Kidney (tissue), 13 donors: ENCODE measurements at regions not wholly inside any gene's neighbourhood (a gene's known extent, or its start where the extent isn't known, plus 50 kb on each side); places are given as distances from the start of the nearest gene placed in this dataset.

Experiments
- DNase-seq, 5 donors: peaks; one replicate each; pipeline ENCODE4 v3.0.0-alpha.2; 2013 to 2020
- FAIRE-seq: peaks from 2 replicates; lab custom pipeline; 2012; peaks lifted over from hg19 to GRCh38; lab: Jason Lieb, UNC
- H3K27ac ChIP-seq, 2 donors: one replicate each; pipeline ENCODE4 v1.7.0; 2013; ENCODE audit warnings: low read depth in 2 of 2, low read length in 2 of 2, inconsistent platforms in 1 of 2
- H3K27me3 ChIP-seq: one replicate; pipeline ENCODE4 v1.7.1; 2013; ENCODE audit warnings: low read length, inconsistent platforms; ENCODE audit not compliant: control insufficient read depth, insufficient read depth
- H3K36me3 ChIP-seq, 3 donors: one replicate each; pipeline versions ENCODE4 v1.7.0 to v1.7.1; 2013; ENCODE audit warnings: low read length in 3 of 3, control low read depth in 1 of 3, inconsistent platforms in 1 of 3; ENCODE audit not compliant: insufficient read depth in 3 of 3, control insufficient read depth in 2 of 3
- H3K4me1 ChIP-seq, 3 donors: one replicate each; pipeline versions ENCODE4 v1.7.0 to v1.7.1; 2013; ENCODE audit warnings: low read length in 3 of 3, inconsistent platforms in 1 of 3, low read depth in 1 of 3; ENCODE audit not compliant: control insufficient read depth in 2 of 3, insufficient read depth in 2 of 3
- H3K4me3 ChIP-seq, 3 donors: one replicate each; pipeline versions ENCODE4 v1.7.0 to v1.8.1; 2013; ENCODE audit warnings: low read length in 3 of 3, control low read depth in 1 of 3, inconsistent platforms in 1 of 3
- H3K9ac ChIP-seq, 3 donors: one replicate each; pipeline versions ENCODE4 v1.7.0 to v1.7.1; 2013; ENCODE audit warnings: low read length in 3 of 3, control low read depth in 1 of 3, inconsistent platforms in 1 of 3
- H3K9me3 ChIP-seq, 3 donors: one replicate each; pipeline versions ENCODE4 v1.7.0 to v1.7.1; 2013; ENCODE audit warnings: low read length in 3 of 3, control low read depth in 1 of 3, inconsistent platforms in 1 of 3; ENCODE audit not compliant: control insufficient read depth in 2 of 3, insufficient read depth in 1 of 3
- CTCF ChIP-seq: IDR thresholded peaks from 3 replicates; pipeline ENCODE4 v1.5.1; 2012; ENCODE audit warnings: mild to moderate bottlenecking, moderate library complexity, borderline replicate concordance; ENCODE audit not compliant: insufficient read depth; ENCODE audit errors: extremely low read depth
- intact Hi-C: fragments of 100-400 bp; cut with DNase I; formaldehyde crosslinking; loops from one replicate; pipeline ENCODE4 v1.11.1; 2022
- donor health status: control.
- donor health status: control.
- donor health status: control.
- donor health status: control.
- donor health status: control.
- donor health status: DM: yes; HTN: yes; CAD: no.
- donor health status: Normal renal cell carcinoma (clear cell type).

DNA sequence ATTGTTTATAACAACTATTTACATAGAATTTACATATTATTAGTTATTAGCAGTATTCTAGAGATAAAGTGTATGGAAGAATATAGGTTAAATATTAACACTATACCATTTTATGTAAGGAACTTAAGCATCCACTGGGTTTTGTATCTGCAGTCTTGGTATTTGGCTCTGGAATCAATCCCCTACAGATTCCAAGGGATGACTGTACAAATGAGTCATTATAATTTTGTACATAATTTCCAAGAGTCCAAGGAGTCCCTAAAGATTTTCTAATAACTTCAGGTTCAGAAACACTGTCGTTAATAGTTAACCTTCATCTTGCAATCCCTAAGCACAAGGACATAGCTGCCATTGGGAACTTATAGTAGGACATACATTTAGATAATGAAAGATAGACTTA, 254.8 kb upstream of the PDE4D start:
- TF ChIP-seq CTCF, result no peak
- Histone ChIP-seq H3K9me3 (peaks cover 0 to 6% (median 3%) of the 10 kb centered on the region in 3 donors), H3K27ac (no peak overlapping the region), H3K4me1 (no peaks in the 10 kb centered on the region), H3K4me3 (no peak overlapping the region), H3K36me3 (no peaks in the 10 kb centered on the region), H3K9ac (no peak overlapping the region), H3K27me3 (no peaks in the 10 kb centered on the region)
- DNase-seq (no peak), FAIRE-seq (peak; percentile 19)
- intact Hi-C loops, result no loop called here

- Histone ChIP-seq H3K4me1 (no peaks in the 10 kb centered on the region), H3K27ac (no peak overlapping the region), H3K36me3 (no peaks in the 10 kb centered on the region), H3K9me3 (peaks cover 0 to 6% (median 3%) of the 10 kb centered on the region in 3 donors), H3K9ac (no peak overlapping the region), H3K4me3 (no peak overlapping the region), H3K27me3 (no peaks in the 10 kb centered on the region)
- intact Hi-C loops, result no loop called here
- FAIRE-seq (no peak), DNase-seq (no peak)
- TF ChIP-seq CTCF, result no peak
Observed at GRCh38 chr5:60147791-60148190, 254.3 kb upstream of the PDE4D start.

DNA sequence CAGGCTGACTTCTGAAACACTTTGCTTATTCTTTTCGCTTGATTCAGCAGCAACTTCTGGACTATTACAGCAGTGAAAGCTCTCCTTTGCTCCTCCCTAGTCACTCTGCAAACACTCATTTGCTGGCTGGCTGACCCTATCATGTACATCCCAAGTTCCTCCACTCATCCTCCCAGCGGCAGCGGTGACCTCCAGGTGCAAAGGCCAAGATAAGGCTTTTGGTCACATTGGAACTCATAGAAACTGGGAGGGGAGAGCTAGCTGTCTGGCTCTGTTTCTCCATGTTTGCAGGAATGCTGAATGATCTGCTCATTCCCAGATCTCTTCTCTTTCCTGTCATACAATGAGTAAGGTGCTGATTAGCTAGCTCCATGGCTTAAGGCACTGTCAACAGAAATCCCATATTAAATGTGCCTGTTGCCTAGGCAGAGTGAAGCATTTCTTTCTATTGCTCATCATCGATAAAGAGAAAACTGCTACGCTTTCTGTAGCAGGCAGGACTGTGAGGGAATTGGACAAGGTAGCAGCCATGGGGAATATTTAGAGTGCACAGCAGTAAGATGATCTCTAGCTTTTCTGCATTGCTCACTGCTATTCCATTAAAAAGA, 250.5 kb upstream of the PDE4D start:
- Histone ChIP-seq H3K9me3 (no peaks in the 10 kb centered on the region), H3K36me3 (no peaks in the 10 kb centered on the region), H3K4me1 (no peaks in the 10 kb centered on the region), H3K9ac (no peak overlapping the region), H3K27me3 (no peaks in the 10 kb centered on the region), H3K4me3 (no peak overlapping the region), H3K27ac (no peak overlapping the region)
- TF ChIP-seq CTCF, result no peak
- intact Hi-C loops, result no loop called here
- FAIRE-seq (no peak), DNase-seq (no peak)

DNA sequence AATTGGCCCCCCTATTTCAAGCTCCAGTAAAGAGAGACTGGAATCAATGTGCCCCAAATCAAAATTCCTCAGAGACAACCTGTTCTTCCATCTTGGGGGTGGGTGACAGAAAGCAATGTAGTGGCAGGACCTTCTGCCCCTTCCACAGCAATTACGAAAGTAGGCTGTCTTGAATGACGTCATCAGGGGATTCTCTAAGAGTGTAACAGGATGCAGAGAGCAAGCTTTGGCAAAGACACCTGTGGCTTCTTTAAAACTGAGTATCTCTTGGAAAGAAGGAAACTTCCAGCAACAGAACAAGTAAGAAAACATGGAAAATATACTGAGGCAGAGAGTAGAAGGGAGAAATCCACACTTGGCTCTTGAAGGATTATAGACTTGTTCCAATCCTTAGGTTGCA, 247.6 kb upstream of the PDE4D start:
- no peak for FAIRE-seq
- intact Hi-C loops, result no loop called here
- H3K9me3 ChIP-seq, result no peaks in the 10 kb centered on the region
- no peak overlapping the region for H3K27ac ChIP-seq
- no peaks in the 10 kb centered on the region for H3K27me3 ChIP-seq
- no peak for DNase-seq
- no peaks in the 10 kb centered on the region for H3K36me3 ChIP-seq
- H3K4me3 ChIP-seq, result no peak overlapping the region
- no peak for TF ChIP-seq CTCF
- H3K9ac ChIP-seq, result no peak overlapping the region
- no peaks in the 10 kb centered on the region for H3K4me1 ChIP-seq
